Heart right ventricle (tissue), 16 donors: ENCODE measurements at regions not wholly inside any gene's neighbourhood (a gene's known extent, or its start where the extent isn't known, plus 50 kb on each side); places are given as distances from the start of the nearest gene placed in this dataset.

Experiments
- ATAC-seq, 8 donors: fragments of 200-7000 bp; cut with Tn5 transposase; one replicate each; pipeline ENCODE4 v1.9.1; 2020; ENCODE audit warnings: mild to moderate bottlenecking in 8 of 8, moderate library complexity in 8 of 8, moderate number of reproducible peaks in 1 of 8
- DNase-seq, 2 donors: peaks; one replicate each; pipeline ENCODE4 v3.0.0-alpha.2; 2020
- H3K27ac ChIP-seq, 10 donors: fragments of 200-600 bp; sonication (generic) in 2 of 10; one replicate each; pipeline versions ENCODE4 v1.5.0 to v1.8.0; 2020 to 2022; ENCODE audit warnings: mild to moderate bottlenecking in 3 of 10
- H3K27me3 ChIP-seq, 7 donors: fragments of 200-600 bp; one replicate each; pipeline ENCODE4 v1.8.0; 2021 to 2022; ENCODE audit warnings: mild to moderate bottlenecking in 2 of 7
- H3K36me3 ChIP-seq, 9 donors: fragments of 200-600 bp; sonication (generic) in 1 of 9; one replicate each; pipeline versions ENCODE4 v1.5.0 to v1.8.0; 2020 to 2022; ENCODE audit warnings: mild to moderate bottlenecking in 2 of 9
- H3K4me1 ChIP-seq, 9 donors: fragments of 200-600 bp; sonication (generic) in 1 of 9; one replicate each; pipeline versions ENCODE4 v1.5.0 to v1.8.0; 2020 to 2022; ENCODE audit warnings: mild to moderate bottlenecking in 4 of 9
- H3K4me3 ChIP-seq, 10 donors: fragments of 200-600 bp; sonication (generic) in 2 of 10; one replicate each; pipeline versions ENCODE4 v1.5.0 to v1.8.0; 2020 to 2022; ENCODE audit warnings: mild to moderate bottlenecking in 7 of 10, moderate library complexity in 2 of 10
- H3K9me3 ChIP-seq, 11 donors: fragments of 200-600 bp in 10 of 11; sonication (generic) in 2 of 11; one replicate each; pipeline versions ENCODE4 v1.5.0 to v1.8.0; 2013 to 2022; ENCODE audit warnings: mild to moderate bottlenecking in 2 of 11, control low read depth in 1 of 11, moderate library complexity in 1 of 11
- WGBS, 2 donors: extraction: QIAGEN DNeasy Blood & Tissue Kit; methylation state at CpG; one replicate each; pipeline ENCODE4 v1.1.7; 2013; ENCODE audit warnings: inconsistent platforms in 1 of 2; 5-methylcytosine and 5-hydroxymethylcytosine counted together
- intact Hi-C, 10 donors: fragments of 100-400 bp; cut with DNase I; formaldehyde crosslinking; loops; one replicate each; pipeline versions ENCODE4 v1.11.1 to v1.14.2; 2022
- TF ChIP-seq, protein P1 (sequence below), 9 donors: fragments of 200-600 bp; sonication (generic) in 2 of 9; IDR thresholded peaks; one replicate each; pipeline versions ENCODE4 v1.5.0 to v1.8.0; 2021 to 2022; ENCODE audit warnings: antibody characterized with exemption in 9 of 9, mild to moderate bottlenecking in 5 of 9, moderate library complexity in 1 of 9
- donor health status: Arrhythmogenic right ventricular cardiomyopathy.
- donor health status: ischemic (EF 13 %, LVEDD 7.1; RV severe dilation, severe dysfunction).
- donor health status: healthy with polysubstance abuse.
- donor health status: DM: no; HTN: yes; CAD: no.
- donor health status: DM: no; HTN: no; CAD: no.
- donor health status: ischemic (EF 25% LVEDD 6.9; RV normal size, moderate dysfunction).
- donor health status: ischemic (EF 25% LVEDD 5.7; RV mildly dilated, moderate dysfunction).
- donor health status: healthy.
- donor health status: DM: yes; HTN: yes; CAD: no.
- donor health status: Ischemic cardiomyopathy.
- donor health status: ischemic (EF 35%, LVEDD 5.7; RV mildly dilated, moderate dysfunction).
- donor health status: nonischemic (EF 11% LVEDD 7.7; RV severe dilation, severe dysfunction).
- donor health status: DM: yes; HTN: yes; CAD: no.
- donor health status: PGD.
- donor health status: ischemic (EF 29% LVEDD 5.4; RV normal size, mild dysfunction).
- donor health status: nonischemic (EF 23%, LVEDD 6.1; RV moderate dilation, normal function).

DNA sequence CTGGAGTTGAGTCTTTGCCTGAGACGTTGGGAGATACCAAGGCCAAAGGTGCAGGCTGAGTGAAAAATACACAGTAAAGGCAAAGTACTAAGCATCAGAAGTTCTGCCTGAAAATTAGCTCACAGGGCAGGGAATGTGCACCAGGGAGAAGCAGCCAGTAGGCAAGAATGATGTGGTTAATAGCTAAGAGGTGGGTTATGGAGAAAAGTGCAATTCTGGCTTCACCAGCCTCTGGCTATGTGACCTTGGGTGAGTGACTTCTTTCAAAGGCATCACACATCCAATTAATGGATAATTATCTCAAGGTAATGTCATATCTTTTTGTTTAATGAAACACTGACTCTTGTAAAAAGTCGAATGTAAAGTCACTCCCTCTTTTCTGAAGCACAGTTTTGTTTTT lies 230.7 kb upstream of the FGGY start:
- intact Hi-C loops = loop anchor here in 2 of 10 donors (10.0 kb wide), 2 partner anchors 281 to 629 kb away; partner anchors contain the start of gene JUN (in 1 of the 2)
- Histone ChIP-seq H3K27me3 (no peaks in the 10 kb centered on the region), H3K4me3 (no peak overlapping the region), H3K27ac (no peak overlapping the region), H3K36me3 (no peaks in the 10 kb centered on the region), H3K9me3 (no peaks in the 10 kb centered on the region), H3K4me1 (peaks cover 0 to 36% (median 17%) of the 10 kb centered on the region in 9 donors)
- DNase-seq = no peak
- WGBS, 2 donors = 80 to 86% methylated on average over 2 of the region's 2 CpGs
- TF ChIP-seq, protein P1, sequence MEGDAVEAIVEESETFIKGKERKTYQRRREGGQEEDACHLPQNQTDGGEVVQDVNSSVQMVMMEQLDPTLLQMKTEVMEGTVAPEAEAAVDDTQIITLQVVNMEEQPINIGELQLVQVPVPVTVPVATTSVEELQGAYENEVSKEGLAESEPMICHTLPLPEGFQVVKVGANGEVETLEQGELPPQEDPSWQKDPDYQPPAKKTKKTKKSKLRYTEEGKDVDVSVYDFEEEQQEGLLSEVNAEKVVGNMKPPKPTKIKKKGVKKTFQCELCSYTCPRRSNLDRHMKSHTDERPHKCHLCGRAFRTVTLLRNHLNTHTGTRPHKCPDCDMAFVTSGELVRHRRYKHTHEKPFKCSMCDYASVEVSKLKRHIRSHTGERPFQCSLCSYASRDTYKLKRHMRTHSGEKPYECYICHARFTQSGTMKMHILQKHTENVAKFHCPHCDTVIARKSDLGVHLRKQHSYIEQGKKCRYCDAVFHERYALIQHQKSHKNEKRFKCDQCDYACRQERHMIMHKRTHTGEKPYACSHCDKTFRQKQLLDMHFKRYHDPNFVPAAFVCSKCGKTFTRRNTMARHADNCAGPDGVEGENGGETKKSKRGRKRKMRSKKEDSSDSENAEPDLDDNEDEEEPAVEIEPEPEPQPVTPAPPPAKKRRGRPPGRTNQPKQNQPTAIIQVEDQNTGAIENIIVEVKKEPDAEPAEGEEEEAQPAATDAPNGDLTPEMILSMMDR (IDR thresholded peaks at IDR 0.05) = no peak
- ATAC-seq = no peak

GRCh38 chr1:59070610-59071009 lies 226.3 kb upstream of the FGGY start:
- Histone ChIP-seq H3K27ac (peak overlapping the region in 1 of 10 donors; percentile 71), H3K4me3 (no peak overlapping the region), H3K9me3 (no peaks in the 10 kb centered on the region), H3K27me3 (no peaks in the 10 kb centered on the region), H3K4me1 (peaks cover 0 to 26% (median 10%) of the 10 kb centered on the region in 9 donors), H3K36me3 (no peaks in the 10 kb centered on the region)
- DNase-seq = no peak
- no peak for ATAC-seq
- TF ChIP-seq, protein P1 (IDR thresholded peaks at IDR 0.05) = no peak
- intact Hi-C loops = loop anchor here in 1 of 10 donors (10.0 kb wide), 2 partner anchors 224 to 286 kb away; partner anchors contain the start of genes FGGY and JUN

GRCh38 chr1:59071289-59071688 lies 225.6 kb upstream of the FGGY start:
- H3K27me3 ChIP-seq = no peaks in the 10 kb centered on the region
- ATAC-seq (peak in 2 of 8 donors; percentile 42 to 61), DNase-seq (no peak)
- WGBS, 2 donors = 67 to 71% methylated on average over 5 of the region's 5 CpGs
- TF ChIP-seq, protein P1 (IDR thresholded peaks at IDR 0.05) = no peak
- peak overlapping the region in 1 of 10 donors; percentile 71 for H3K27ac ChIP-seq
- H3K9me3 ChIP-seq = no peaks in the 10 kb centered on the region
- H3K4me3 ChIP-seq = no peak overlapping the region
- H3K36me3 ChIP-seq = no peaks in the 10 kb centered on the region
- H3K4me1 ChIP-seq = peaks cover 0 to 26% (median 10%) of the 10 kb centered on the region in 9 donors
- intact Hi-C loops = loop anchor here in 1 of 10 donors (10.0 kb wide), 2 partner anchors 224 to 286 kb away; partner anchors contain the start of genes FGGY and JUN

DNA sequence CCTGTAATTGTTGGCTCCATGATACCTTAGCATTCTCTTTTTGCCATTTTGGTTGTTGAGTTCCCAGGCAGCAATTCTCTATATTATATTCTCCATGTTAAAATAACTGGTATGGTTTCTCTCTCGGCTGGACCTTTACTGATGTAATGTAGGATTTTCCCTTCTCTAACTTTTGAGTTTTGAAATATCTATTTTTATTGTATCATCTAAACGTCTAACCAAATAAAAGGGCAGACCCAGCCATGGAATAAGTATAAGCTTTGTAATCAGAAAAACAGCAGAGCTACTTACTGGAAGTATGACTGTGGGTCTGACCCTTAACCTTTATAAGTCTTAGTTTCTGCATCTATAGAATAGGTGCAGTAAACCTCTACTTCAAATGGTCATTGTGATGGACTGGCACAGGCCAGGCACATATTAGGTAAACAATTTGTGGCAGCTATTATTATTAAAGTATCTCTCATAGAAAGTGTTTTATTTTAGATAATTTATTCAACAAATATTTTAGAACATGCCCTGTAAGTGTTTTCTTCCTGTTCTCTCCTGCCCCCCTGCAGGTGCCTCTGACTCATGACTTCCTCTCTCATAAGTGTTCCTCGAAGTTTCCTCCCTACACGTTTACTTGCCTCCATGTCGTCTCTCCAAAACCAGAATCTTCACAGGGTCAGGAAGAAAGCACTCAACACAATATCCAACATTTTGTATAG lies 224.9 kb upstream of the FGGY start:
- Histone ChIP-seq H3K36me3 (no peaks in the 10 kb centered on the region), H3K27me3 (no peaks in the 10 kb centered on the region), H3K4me3 (no peak overlapping the region), H3K9me3 (no peaks in the 10 kb centered on the region), H3K27ac (peak overlapping the region in 2 of 10 donors; percentile 0 to 71), H3K4me1 (peaks cover 0 to 26% (median 10%) of the 10 kb centered on the region in 9 donors)
- intact Hi-C loops = loop anchor here in 1 of 10 donors (10.0 kb wide), 2 partner anchors 223 to 287 kb away; partner anchors contain the start of genes FGGY and JUN
- peak in 5 of 8 donors; percentile 20 to 56 (median 45) for ATAC-seq
- no peak for DNase-seq
- WGBS, 2 donors = 57 to 69% methylated on average over 5 of the region's 5 CpGs
- TF ChIP-seq, protein P1 (IDR thresholded peaks at IDR 0.05) = no peak
